SU-DHL-6 (cell line): ENCODE measurements at regions not wholly inside any gene's neighbourhood (a gene's known extent, or its start where the extent isn't known, plus 50 kb on each side); places are given as distances from the start of the nearest gene placed in this dataset.

ENCODE experiments used
- H2AFZ ChIP-seq: fragments of 200-600 bp; sonication (generic); 2 replicates; pipeline ENCODE4 v1.6.1; 2014; ENCODE audit warnings: low read depth, mild to moderate bottlenecking, moderate library complexity, mixed read lengths, antibody characterized with exemption, low read length; ENCODE audit not compliant: severe bottlenecking
- H3F3A ChIP-seq: fragments of 200-600 bp; shearing (Covaris generic); 2 replicates; pipeline ENCODE4 v1.6.0; 2016; ENCODE audit warnings: antibody characterized with exemption, mild to moderate bottlenecking; ENCODE audit not compliant: insufficient read depth
- H3K27ac ChIP-seq: fragments of 200-600 bp; sonication (generic); 2 replicates; pipeline ENCODE4 v1.5.1; 2016; ENCODE audit warnings: low read depth, mild to moderate bottlenecking, low read length, moderate library complexity, mixed read lengths
- H3K27me3 ChIP-seq: fragments of 200-600 bp; sonication (generic), shearing (Covaris generic); 2 replicates; pipeline ENCODE4 v1.6.0; 2014; ENCODE audit warnings: mild to moderate bottlenecking, low read length
- H3K36me3 ChIP-seq: fragments of 200-600 bp; sonication (generic); 2 replicates; pipeline ENCODE4 v1.6.1; 2014; ENCODE audit warnings: mild to moderate bottlenecking, low read length, mixed read lengths
- H3K4me2 ChIP-seq: fragments of 300-600, 200-600 bp; shearing (Covaris generic), sonication (generic); 2 replicates; pipeline ENCODE4 v1.6.0; 2014; ENCODE audit warnings: low read length, low read depth, mild to moderate bottlenecking; ENCODE audit not compliant: poor library complexity, severe bottlenecking
- H3K4me3 ChIP-seq: fragments of 200-600 bp; sonication (generic); 2 replicates; pipeline ENCODE4 v1.5.1; 2014; ENCODE audit warnings: antibody characterized with exemption, low read length, mild to moderate bottlenecking, mixed read lengths; ENCODE audit not compliant: insufficient read depth, poor library complexity, severe bottlenecking
- H3K79me2 ChIP-seq: fragments of 200-600 bp; sonication (generic); 2 replicates; pipeline ENCODE4 v1.6.1; 2014; ENCODE audit warnings: mild to moderate bottlenecking, low read length, moderate library complexity; ENCODE audit not compliant: insufficient read depth
- H3K9ac ChIP-seq: fragments of 200-600 bp; sonication (generic); 2 replicates; pipeline ENCODE4 v1.7.0; 2014; ENCODE audit warnings: mild to moderate bottlenecking, low read length
- H3K9me2 ChIP-seq: fragments of 200-600 bp; sonication (generic); replicated peaks from 2 replicates; pipeline ENCODE4 v1.6.1; 2014; ENCODE audit warnings: low read length; ENCODE audit not compliant: insufficient read depth
- H3K9me3 ChIP-seq: fragments of 200-600 bp; sonication (generic); 2 replicates; pipeline ENCODE4 v1.6.1; 2014; ENCODE audit warnings: low read length, mixed read lengths; ENCODE audit not compliant: insufficient read depth
- H4K20me1 ChIP-seq: fragments of 200-600 bp; sonication (generic); 2 replicates; pipeline ENCODE4 v1.6.1; 2014; ENCODE audit warnings: low read depth, mild to moderate bottlenecking, antibody characterized with exemption, low read length, moderate library complexity, mixed read lengths
- CTCF ChIP-seq: fragments of 200-600 bp; sonication (generic); IDR thresholded peaks from one replicate; pipeline ENCODE4 v1.5.1; 2017; ENCODE audit warnings: antibody characterized with exemption, mild to moderate bottlenecking, low read length, moderate library complexity; ENCODE audit not compliant: insufficient read depth, poor library complexity, severe bottlenecking
- EZH2phosphoT487 ChIP-seq: fragments of 200-600 bp; sonication (generic), shearing (Covaris generic); conservative IDR thresholded peaks from 2 replicates; pipeline ENCODE4 v1.6.1; 2018; ENCODE audit warnings: mild to moderate bottlenecking, antibody characterized with exemption, low read length, moderate library complexity, mixed read lengths

- H4K20me1 ChIP-seq: no peaks in the 10 kb centered on the region
- no peaks in the 10 kb centered on the region for H3K9me3 ChIP-seq
- H3K4me2 ChIP-seq: no peak overlapping the region
- H3K27me3 ChIP-seq: no peaks in the 10 kb centered on the region
- no peaks in the 10 kb centered on the region for H3K9me2 ChIP-seq
- H2AFZ ChIP-seq: no peak overlapping the region
- no peak overlapping the region for H3K9ac ChIP-seq
- no peak overlapping the region for H3K27ac ChIP-seq
- no peaks in the 10 kb centered on the region for H3K36me3 ChIP-seq
- H3K4me3 ChIP-seq: no peak overlapping the region
- no peaks in the 10 kb centered on the region for H3K79me2 ChIP-seq
- H3F3A ChIP-seq: no peaks in the 10 kb centered on the region
- TF ChIP-seq EZH2phosphoT487: no peak
- TF ChIP-seq CTCF: no peak
Measured at GRCh38 chr11:41872426-41872825, 413.0 kb upstream of the LRRC4C start.

- Histone ChIP-seq H3K36me3 (no peaks in the 10 kb centered on the region), H3K9ac (no peak overlapping the region), H3K27me3 (no peaks in the 10 kb centered on the region), H3K9me2 (no peaks in the 10 kb centered on the region), H2AFZ (no peak overlapping the region), H4K20me1 (no peaks in the 10 kb centered on the region), H3K4me3 (no peak overlapping the region), H3F3A (no peaks in the 10 kb centered on the region), H3K9me3 (no peaks in the 10 kb centered on the region), H3K4me2 (no peak overlapping the region), H3K27ac (no peak overlapping the region), H3K79me2 (no peaks in the 10 kb centered on the region)
- TF ChIP-seq EZH2phosphoT487: no peak
- TF ChIP-seq CTCF: no peak
Measured at GRCh38 chr11:41872870-41873269, 413.4 kb upstream of the LRRC4C start.

GRCh38 chr11:41878095-41878494, 418.6 kb upstream of the LRRC4C start:
- no peak overlapping the region for H2AFZ ChIP-seq
- H3K9ac ChIP-seq: no peak overlapping the region
- no peaks in the 10 kb centered on the region for H3K9me2 ChIP-seq
- H3K4me2 ChIP-seq: no peak overlapping the region
- no peak for TF ChIP-seq CTCF
- TF ChIP-seq EZH2phosphoT487: no peak
- no peaks in the 10 kb centered on the region for H3K27me3 ChIP-seq
- no peak overlapping the region for H3K27ac ChIP-seq
- H3K79me2 ChIP-seq: no peaks in the 10 kb centered on the region
- no peak overlapping the region for H3K4me3 ChIP-seq
- no peaks in the 10 kb centered on the region for H4K20me1 ChIP-seq
- H3K9me3 ChIP-seq: no peaks in the 10 kb centered on the region
- no peaks in the 10 kb centered on the region for H3K36me3 ChIP-seq
- H3F3A ChIP-seq: no peaks in the 10 kb centered on the region
